ENCODE measurements at regions not wholly inside any gene's neighbourhood (a gene's known extent, or its start where the extent isn't known, plus 50 kb on each side); places are given as distances from the start of the nearest gene placed in this dataset.

DNA sequence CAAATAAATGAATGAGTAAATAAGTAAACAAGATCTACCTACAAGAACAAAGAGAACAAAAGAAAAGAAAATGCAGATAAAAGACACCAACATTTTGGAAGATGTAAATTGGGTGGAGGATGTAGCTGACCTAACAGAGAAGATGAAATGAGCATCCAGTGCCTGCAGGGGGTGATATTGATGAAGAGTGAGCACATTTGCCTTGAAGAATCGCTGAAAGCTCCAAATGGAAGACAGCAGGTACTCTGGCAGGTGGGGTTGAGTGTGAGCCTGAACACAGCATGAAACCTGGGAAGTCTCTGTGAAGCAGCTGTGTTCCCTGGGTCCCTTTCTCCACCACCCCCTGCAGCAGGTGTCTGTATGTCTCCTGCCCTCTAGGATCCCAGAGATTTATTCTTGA, 125.6 kb downstream of the NXNL2 start (continued):
- TF ChIP-seq AR (CRISPR knock-in tag; IDR thresholded peaks at IDR 0.05), result no peak
- TF ChIP-seq NFE2L1 (CRISPR knock-in tag; IDR thresholded peaks at IDR 0.05), result no peak
- TF ChIP-seq ZBTB43 (CRISPR knock-in tag; IDR thresholded peaks at IDR 0.05), result no peak
- TF ChIP-seq, protein P1, sequence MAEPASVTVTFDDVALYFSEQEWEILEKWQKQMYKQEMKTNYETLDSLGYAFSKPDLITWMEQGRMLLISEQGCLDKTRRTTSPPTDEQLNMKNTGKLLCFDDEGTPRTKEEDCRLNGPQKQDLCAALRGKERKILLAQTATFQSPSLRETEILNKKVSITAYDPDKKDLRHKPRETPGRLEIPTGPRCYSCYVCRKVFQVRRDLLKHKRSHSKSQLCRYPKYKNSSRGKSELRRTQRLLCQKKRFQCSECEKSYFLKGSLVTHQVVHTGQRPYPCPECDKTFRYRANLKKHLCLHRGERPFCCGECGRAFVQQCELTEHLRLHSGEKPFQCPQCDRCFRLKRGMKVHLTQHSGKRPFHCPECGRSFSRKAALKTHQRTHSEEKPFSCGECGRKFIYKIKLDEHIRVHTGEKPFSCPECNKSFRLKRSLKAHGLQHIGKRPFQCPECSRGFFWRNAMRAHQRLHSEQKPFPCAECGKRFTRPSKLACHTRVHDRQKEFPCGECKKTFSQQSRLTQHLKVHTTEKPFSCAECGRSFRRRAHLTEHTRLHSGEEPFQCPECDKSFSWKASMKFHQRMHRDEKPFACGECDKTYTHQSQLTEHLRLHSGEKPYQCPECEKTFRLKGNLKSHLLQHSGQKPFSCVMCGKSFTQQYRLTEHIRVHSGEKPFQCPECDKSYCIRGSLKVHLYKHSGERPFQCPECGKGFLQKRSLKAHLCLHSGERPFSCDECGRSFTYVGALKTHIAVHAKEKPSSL (CRISPR knock-in tag; conservative IDR thresholded peaks at IDR 0.05), result no peak
- no peak for TF ChIP-seq TCF7 (CRISPR knock-in tag; IDR thresholded peaks at IDR 0.05; ENCODE audit: low read depth)
- TF ChIP-seq, protein P2, sequence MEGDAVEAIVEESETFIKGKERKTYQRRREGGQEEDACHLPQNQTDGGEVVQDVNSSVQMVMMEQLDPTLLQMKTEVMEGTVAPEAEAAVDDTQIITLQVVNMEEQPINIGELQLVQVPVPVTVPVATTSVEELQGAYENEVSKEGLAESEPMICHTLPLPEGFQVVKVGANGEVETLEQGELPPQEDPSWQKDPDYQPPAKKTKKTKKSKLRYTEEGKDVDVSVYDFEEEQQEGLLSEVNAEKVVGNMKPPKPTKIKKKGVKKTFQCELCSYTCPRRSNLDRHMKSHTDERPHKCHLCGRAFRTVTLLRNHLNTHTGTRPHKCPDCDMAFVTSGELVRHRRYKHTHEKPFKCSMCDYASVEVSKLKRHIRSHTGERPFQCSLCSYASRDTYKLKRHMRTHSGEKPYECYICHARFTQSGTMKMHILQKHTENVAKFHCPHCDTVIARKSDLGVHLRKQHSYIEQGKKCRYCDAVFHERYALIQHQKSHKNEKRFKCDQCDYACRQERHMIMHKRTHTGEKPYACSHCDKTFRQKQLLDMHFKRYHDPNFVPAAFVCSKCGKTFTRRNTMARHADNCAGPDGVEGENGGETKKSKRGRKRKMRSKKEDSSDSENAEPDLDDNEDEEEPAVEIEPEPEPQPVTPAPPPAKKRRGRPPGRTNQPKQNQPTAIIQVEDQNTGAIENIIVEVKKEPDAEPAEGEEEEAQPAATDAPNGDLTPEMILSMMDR (IDR thresholded peaks at IDR 0.05), result no peak
- TF ChIP-seq TEAD4 (CRISPR knock-in tag; IDR thresholded peaks at IDR 0.05), result no peak
- TF ChIP-seq HMGA2 (CRISPR knock-in tag; IDR thresholded peaks at IDR 0.05), result no peak
- TF ChIP-seq EMX1 (CRISPR knock-in tag; IDR thresholded peaks at IDR 0.05), result no peak
- TF ChIP-seq, protein P3, sequence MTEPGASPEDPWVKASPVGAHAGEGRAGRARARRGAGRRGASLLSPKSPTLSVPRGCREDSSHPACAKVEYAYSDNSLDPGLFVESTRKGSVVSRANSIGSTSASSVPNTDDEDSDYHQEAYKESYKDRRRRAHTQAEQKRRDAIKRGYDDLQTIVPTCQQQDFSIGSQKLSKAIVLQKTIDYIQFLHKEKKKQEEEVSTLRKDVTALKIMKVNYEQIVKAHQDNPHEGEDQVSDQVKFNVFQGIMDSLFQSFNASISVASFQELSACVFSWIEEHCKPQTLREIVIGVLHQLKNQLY (CRISPR knock-in tag; IDR thresholded peaks at IDR 0.05), result no peak
- TF ChIP-seq ETV6 (CRISPR knock-in tag; IDR thresholded peaks at IDR 0.05), result no peak

GRCh38 chr9:88661759-88662158, 126.8 kb downstream of the NXNL2 start:
- no peaks in the 10 kb centered on the region for H3K27me3 Mint-ChIP-seq (ENCODE audit: low read depth)
- ATAC-seq (no peak), DNase-seq (ENCODE audit: low spot score) (no peak)
- no peaks in the 10 kb centered on the region for H3K4me1 Mint-ChIP-seq
- peaks cover 6% of the 10 kb centered on the region; the same call in 1 of the 2 replicates for H3K9me3 Mint-ChIP-seq
- H3K4me3 Mint-ChIP-seq, result no peak overlapping the region
- H3K36me3 Mint-ChIP-seq, result no peaks in the 10 kb centered on the region
- ChIA-PET CTCF (interaction anchor here (1.9 kb wide), 1 partner anchor 71 kb away, joined by 5 read pairs; no protein-coding TSS in a partner anchor), POLR2A (no interaction called here)
- no peak overlapping the region for H3K27ac Mint-ChIP-seq
- TF ChIP-seq ZNF219 (CRISPR knock-in tag; IDR thresholded peaks at IDR 0.05; ENCODE audit: borderline replicate concordance) (no peak), HMGXB4 (CRISPR knock-in tag; IDR thresholded peaks at IDR 0.05) (no peak), NFATC4 (CRISPR knock-in tag; IDR thresholded peaks at IDR 0.05) (no peak), ELF4 (CRISPR knock-in tag; IDR thresholded peaks at IDR 0.05; ENCODE audit: low read depth) (no peak), ZNF512 (CRISPR knock-in tag; IDR thresholded peaks at IDR 0.05; ENCODE audit: borderline replicate concordance) (no peak), FOXK1 (CRISPR knock-in tag; IDR thresholded peaks at IDR 0.05) (no peak), E2F1 (CRISPR knock-in tag; IDR thresholded peaks at IDR 0.05) (no peak)
- TF ChIP-seq, protein P4, sequence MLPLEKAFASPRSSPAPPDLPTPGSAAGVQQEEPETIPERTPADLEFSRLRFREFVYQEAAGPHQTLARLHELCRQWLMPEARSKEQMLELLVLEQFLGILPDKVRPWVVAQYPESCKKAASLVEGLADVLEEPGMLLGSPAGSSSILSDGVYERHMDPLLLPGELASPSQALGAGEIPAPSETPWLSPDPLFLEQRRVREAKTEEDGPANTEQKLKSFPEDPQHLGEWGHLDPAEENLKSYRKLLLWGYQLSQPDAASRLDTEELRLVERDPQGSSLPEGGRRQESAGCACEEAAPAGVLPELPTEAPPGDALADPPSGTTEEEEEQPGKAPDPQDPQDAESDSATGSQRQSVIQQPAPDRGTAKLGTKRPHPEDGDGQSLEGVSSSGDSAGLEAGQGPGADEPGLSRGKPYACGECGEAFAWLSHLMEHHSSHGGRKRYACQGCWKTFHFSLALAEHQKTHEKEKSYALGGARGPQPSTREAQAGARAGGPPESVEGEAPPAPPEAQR (CRISPR knock-in tag; IDR thresholded peaks at IDR 0.05), result no peak
- TF ChIP-seq, protein P5, sequence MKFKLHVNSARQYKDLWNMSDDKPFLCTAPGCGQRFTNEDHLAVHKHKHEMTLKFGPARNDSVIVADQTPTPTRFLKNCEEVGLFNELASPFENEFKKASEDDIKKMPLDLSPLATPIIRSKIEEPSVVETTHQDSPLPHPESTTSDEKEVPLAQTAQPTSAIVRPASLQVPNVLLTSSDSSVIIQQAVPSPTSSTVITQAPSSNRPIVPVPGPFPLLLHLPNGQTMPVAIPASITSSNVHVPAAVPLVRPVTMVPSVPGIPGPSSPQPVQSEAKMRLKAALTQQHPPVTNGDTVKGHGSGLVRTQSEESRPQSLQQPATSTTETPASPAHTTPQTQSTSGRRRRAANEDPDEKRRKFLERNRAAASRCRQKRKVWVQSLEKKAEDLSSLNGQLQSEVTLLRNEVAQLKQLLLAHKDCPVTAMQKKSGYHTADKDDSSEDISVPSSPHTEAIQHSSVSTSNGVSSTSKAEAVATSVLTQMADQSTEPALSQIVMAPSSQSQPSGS (CRISPR knock-in tag; IDR thresholded peaks at IDR 0.05; ENCODE audit: borderline replicate concordance, low read depth), result no peak

Measured in WTC11 (cell line).